ENCODE measurements at regions not wholly inside any gene's neighbourhood (a gene's known extent, or its start where the extent isn't known, plus 50 kb on each side); places are given as distances from the start of the nearest gene placed in this dataset.

- ATAC-seq, result no peak
- no peak for TF ChIP-seq PPARA (CRISPR knock-in tag; IDR thresholded peaks at IDR 0.05; ENCODE audit: borderline replicate concordance)
- no peak for TF ChIP-seq ISL1 (CRISPR knock-in tag; IDR thresholded peaks at IDR 0.05)
- no peak for TF ChIP-seq ZFP30 (CRISPR knock-in tag; IDR thresholded peaks at IDR 0.05)
- TF ChIP-seq OSR1 (CRISPR knock-in tag; IDR thresholded peaks at IDR 0.05), result no peak
- TF ChIP-seq CREB5 (CRISPR knock-in tag; IDR thresholded peaks at IDR 0.05; ENCODE audit: low read depth), result no peak
- no peak for TF ChIP-seq GLIS3 (CRISPR knock-in tag; IDR thresholded peaks at IDR 0.05)
- TF ChIP-seq TSHZ2 (CRISPR knock-in tag; IDR thresholded peaks at IDR 0.05), result no peak
- no peak for TF ChIP-seq ZNF565 (CRISPR knock-in tag; conservative IDR thresholded peaks at IDR 0.05; ENCODE audit: low read depth)
- TF ChIP-seq TOX (CRISPR knock-in tag; IDR thresholded peaks at IDR 0.05; ENCODE audit: borderline replicate concordance), result no peak
- no peak for TF ChIP-seq RARB (CRISPR knock-in tag; IDR thresholded peaks at IDR 0.05)
- no peak for TF ChIP-seq PATZ1 (CRISPR knock-in tag; IDR thresholded peaks at IDR 0.05; ENCODE audit: borderline replicate concordance)
- TF ChIP-seq ARNTL (CRISPR knock-in tag; IDR thresholded peaks at IDR 0.05; ENCODE audit: borderline replicate concordance, low read depth), result no peak
Measured at GRCh38 chr7:4626318-4626845, 55.7 kb upstream of the FOXK1 start.

- no peak for ATAC-seq
Measured at GRCh38 chr7:4629287-4629895, 52.7 kb upstream of the FOXK1 start.

More at GRCh38 chr7:4629287-4629895, 52.7 kb upstream of the FOXK1 start:
- TF ChIP-seq ZNF70 (CRISPR knock-in tag; IDR thresholded peaks at IDR 0.05), result no peak
- no peak for TF ChIP-seq SNAI2 (CRISPR knock-in tag; IDR thresholded peaks at IDR 0.05)
- TF ChIP-seq OSR1 (CRISPR knock-in tag; IDR thresholded peaks at IDR 0.05), result no peak
- TF ChIP-seq POU6F1 (CRISPR knock-in tag; IDR thresholded peaks at IDR 0.05; ENCODE audit: borderline replicate concordance, low read depth), result no peak
- no peak for TF ChIP-seq CSRNP3 (CRISPR knock-in tag; IDR thresholded peaks at IDR 0.05)
- TF ChIP-seq ZFP3 (CRISPR knock-in tag; IDR thresholded peaks at IDR 0.05), result no peak
- no peak for TF ChIP-seq PPARA (CRISPR knock-in tag; IDR thresholded peaks at IDR 0.05; ENCODE audit: borderline replicate concordance)
- TF ChIP-seq TOX (CRISPR knock-in tag; IDR thresholded peaks at IDR 0.05; ENCODE audit: borderline replicate concordance), result no peak
- TF ChIP-seq BACH2 (CRISPR knock-in tag; IDR thresholded peaks at IDR 0.05; ENCODE audit: borderline replicate concordance), result no peak
- TF ChIP-seq ZNF565 (CRISPR knock-in tag; conservative IDR thresholded peaks at IDR 0.05; ENCODE audit: low read depth), result no peak
- TF ChIP-seq TCF4 (CRISPR knock-in tag; IDR thresholded peaks at IDR 0.05; ENCODE audit: borderline replicate concordance), result no peak
- TF ChIP-seq ZC3H10 (CRISPR knock-in tag; IDR thresholded peaks at IDR 0.05), result no peak
- TF ChIP-seq ESRRG (CRISPR knock-in tag; IDR thresholded peaks at IDR 0.05), result no peak
- TF ChIP-seq ZNF8 (CRISPR knock-in tag; IDR thresholded peaks at IDR 0.05), result no peak
- no peak for TF ChIP-seq RARB (CRISPR knock-in tag; IDR thresholded peaks at IDR 0.05)
- TF ChIP-seq ISL1 (CRISPR knock-in tag; IDR thresholded peaks at IDR 0.05), result no peak
- TF ChIP-seq GLIS3 (CRISPR knock-in tag; IDR thresholded peaks at IDR 0.05), result no peak
- no peak for TF ChIP-seq TSHZ2 (CRISPR knock-in tag; IDR thresholded peaks at IDR 0.05)
- TF ChIP-seq CREB5 (CRISPR knock-in tag; IDR thresholded peaks at IDR 0.05; ENCODE audit: low read depth), result no peak
- no peak for TF ChIP-seq CSDC2 (CRISPR knock-in tag; IDR thresholded peaks at IDR 0.05)
